ENCODE measurements at regions not wholly inside any gene's neighbourhood (a gene's known extent, or its start where the extent isn't known, plus 50 kb on each side); places are given as distances from the start of the nearest gene placed in this dataset.

- H3K27ac ChIP-seq (ENCODE audit: low read length) = no peak overlapping the region
- no peak overlapping the region for H3K4me2 ChIP-seq (ENCODE audit: insufficient read depth, low read length)
- H3K9me3 ChIP-seq (ENCODE audit: insufficient read depth, low read length, severe bottlenecking) = no peaks in the 10 kb centered on the region
- ATAC-seq (ENCODE audit: insufficient read depth, low read depth) (no peak), DNase-seq (no peak)
- 0 out of 2 replicates have a peak overlapping the region, but pooled peaks have one; percentile 34 for H2AFZ ChIP-seq (ENCODE audit: low read depth, low read length)
- H3K79me2 ChIP-seq (ENCODE audit: insufficient read depth, low read length) = no peaks in the 10 kb centered on the region
- H3K4me1 ChIP-seq (ENCODE audit: insufficient read depth, low read length) = no peaks in the 10 kb centered on the region
- H3K36me3 ChIP-seq (ENCODE audit: insufficient read depth, low read length) = no peaks in the 10 kb centered on the region
- no peak overlapping the region for H3K9ac ChIP-seq (ENCODE audit: low read depth, low read length)
- no peaks in the 10 kb centered on the region for H4K20me1 ChIP-seq (ENCODE audit: insufficient read depth, low read length)
- H3K27me3 ChIP-seq (ENCODE audit: insufficient read depth, low read length, poor library complexity) = no peaks in the 10 kb centered on the region
- H3K4me3 ChIP-seq (ENCODE audit: low read depth in 1 of 2, low read length in 2 of 2) = no peak overlapping the region
- TF ChIP-seq EZH2 (IDR thresholded peaks at IDR 0.05; ENCODE audit: borderline replicate concordance, low read depth, low read length, severe bottlenecking) = no peak
- TF ChIP-seq, protein P1, sequence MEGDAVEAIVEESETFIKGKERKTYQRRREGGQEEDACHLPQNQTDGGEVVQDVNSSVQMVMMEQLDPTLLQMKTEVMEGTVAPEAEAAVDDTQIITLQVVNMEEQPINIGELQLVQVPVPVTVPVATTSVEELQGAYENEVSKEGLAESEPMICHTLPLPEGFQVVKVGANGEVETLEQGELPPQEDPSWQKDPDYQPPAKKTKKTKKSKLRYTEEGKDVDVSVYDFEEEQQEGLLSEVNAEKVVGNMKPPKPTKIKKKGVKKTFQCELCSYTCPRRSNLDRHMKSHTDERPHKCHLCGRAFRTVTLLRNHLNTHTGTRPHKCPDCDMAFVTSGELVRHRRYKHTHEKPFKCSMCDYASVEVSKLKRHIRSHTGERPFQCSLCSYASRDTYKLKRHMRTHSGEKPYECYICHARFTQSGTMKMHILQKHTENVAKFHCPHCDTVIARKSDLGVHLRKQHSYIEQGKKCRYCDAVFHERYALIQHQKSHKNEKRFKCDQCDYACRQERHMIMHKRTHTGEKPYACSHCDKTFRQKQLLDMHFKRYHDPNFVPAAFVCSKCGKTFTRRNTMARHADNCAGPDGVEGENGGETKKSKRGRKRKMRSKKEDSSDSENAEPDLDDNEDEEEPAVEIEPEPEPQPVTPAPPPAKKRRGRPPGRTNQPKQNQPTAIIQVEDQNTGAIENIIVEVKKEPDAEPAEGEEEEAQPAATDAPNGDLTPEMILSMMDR (IDR thresholded peaks at IDR 0.05; ENCODE audit: borderline replicate concordance, extremely low read depth, low read length, poor library complexity, severe bottlenecking) = peak; percentile 49
Measured at GRCh38 chr13:84574851-84575250, 692.6 kb upstream of the SLITRK1 start.

DNA sequence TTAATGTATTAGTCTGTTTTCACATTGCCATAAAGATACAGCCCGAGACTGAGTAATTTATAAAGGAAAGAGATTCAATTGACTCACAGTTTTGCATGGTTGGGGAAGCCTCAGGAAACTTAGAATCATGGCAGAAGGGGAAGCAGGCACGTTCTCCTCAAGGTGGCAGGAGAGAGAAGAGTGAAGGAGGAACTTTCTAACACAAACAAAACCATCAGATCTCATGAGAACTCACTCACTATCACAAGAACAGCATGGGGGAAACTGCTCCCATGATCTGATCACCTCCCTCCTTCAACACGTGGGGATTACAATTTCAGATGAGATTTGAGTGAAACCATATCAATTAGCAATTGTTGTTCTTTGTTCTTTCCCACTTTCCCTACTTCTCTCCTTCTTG is 689.0 kb upstream of the SLITRK1 start:
- Histone ChIP-seq H3K27me3 (ENCODE audit: insufficient read depth, low read length, poor library complexity) (no peaks in the 10 kb centered on the region), H3K4me3 (ENCODE audit: low read depth in 1 of 2, low read length in 2 of 2) (no peak overlapping the region), H4K20me1 (ENCODE audit: insufficient read depth, low read length) (no peaks in the 10 kb centered on the region), H3K36me3 (ENCODE audit: insufficient read depth, low read length) (no peaks in the 10 kb centered on the region), H3K9me3 (ENCODE audit: insufficient read depth, low read length, severe bottlenecking) (no peaks in the 10 kb centered on the region), H3K27ac (ENCODE audit: low read length) (no peak overlapping the region), H3K9ac (ENCODE audit: low read depth, low read length) (no peak overlapping the region), H3K4me2 (ENCODE audit: insufficient read depth, low read length) (no peak overlapping the region), H3K79me2 (ENCODE audit: insufficient read depth, low read length) (no peaks in the 10 kb centered on the region), H3K4me1 (ENCODE audit: insufficient read depth, low read length) (0 out of 2 replicates have a peak, but pooled peaks cover 3% of the 10 kb centered on the region), H2AFZ (ENCODE audit: low read depth, low read length) (peak overlapping the region; percentile 41; the same call in 1 of the 2 replicates)
- ATAC-seq (ENCODE audit: insufficient read depth, low read depth) (no peak), DNase-seq (no peak)
- TF ChIP-seq, protein P1 (IDR thresholded peaks at IDR 0.05; ENCODE audit: borderline replicate concordance, extremely low read depth, low read length, poor library complexity, severe bottlenecking) = no peak
- no peak for TF ChIP-seq EZH2 (IDR thresholded peaks at IDR 0.05; ENCODE audit: borderline replicate concordance, low read depth, low read length, severe bottlenecking)

DNA sequence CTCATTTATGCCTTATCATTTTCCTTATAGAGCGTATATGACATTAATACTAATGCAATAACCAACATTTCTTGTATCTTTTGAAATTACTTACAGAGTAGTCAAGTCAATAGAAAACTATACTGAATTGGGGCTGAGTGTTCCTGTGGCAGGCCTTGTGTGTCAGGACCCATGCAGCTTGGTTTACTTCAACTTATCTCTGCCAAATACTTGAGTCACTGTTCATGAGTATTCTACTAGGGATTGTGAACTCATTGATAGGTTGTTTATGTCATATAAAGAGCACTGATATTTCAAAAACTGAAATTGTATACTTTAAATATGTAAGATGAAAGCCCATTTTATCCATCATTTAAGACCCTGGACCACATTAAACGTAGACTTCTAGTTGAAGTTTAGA is 688.6 kb upstream of the SLITRK1 start:
- DNase-seq = no peak
- no peak overlapping the region for H3K4me3 ChIP-seq (ENCODE audit: low read depth in 1 of 2, low read length in 2 of 2)
- no peaks in the 10 kb centered on the region for H3K27me3 ChIP-seq (ENCODE audit: insufficient read depth, low read length, poor library complexity)
- no peaks in the 10 kb centered on the region for H3K9me3 ChIP-seq (ENCODE audit: insufficient read depth, low read length, severe bottlenecking)
- no peak overlapping the region for H2AFZ ChIP-seq (ENCODE audit: low read depth, low read length)
- no peak overlapping the region for H3K9ac ChIP-seq (ENCODE audit: low read depth, low read length)
- no peaks in the 10 kb centered on the region for H3K79me2 ChIP-seq (ENCODE audit: insufficient read depth, low read length)
- H4K20me1 ChIP-seq (ENCODE audit: insufficient read depth, low read length) = no peaks in the 10 kb centered on the region
- no peaks in the 10 kb centered on the region for H3K36me3 ChIP-seq (ENCODE audit: insufficient read depth, low read length)
- H3K4me1 ChIP-seq (ENCODE audit: insufficient read depth, low read length) = 0 out of 2 replicates have a peak, but pooled peaks cover 3% of the 10 kb centered on the region
- no peak for TF ChIP-seq EZH2 (IDR thresholded peaks at IDR 0.05; ENCODE audit: borderline replicate concordance, low read depth, low read length, severe bottlenecking)
- TF ChIP-seq, protein P1 (IDR thresholded peaks at IDR 0.05; ENCODE audit: borderline replicate concordance, extremely low read depth, low read length, poor library complexity, severe bottlenecking) = no peak
- H3K27ac ChIP-seq (ENCODE audit: low read length) = no peak overlapping the region
- H3K4me2 ChIP-seq (ENCODE audit: insufficient read depth, low read length) = no peak overlapping the region
- no peak for ATAC-seq (ENCODE audit: insufficient read depth, low read depth)

DNA sequence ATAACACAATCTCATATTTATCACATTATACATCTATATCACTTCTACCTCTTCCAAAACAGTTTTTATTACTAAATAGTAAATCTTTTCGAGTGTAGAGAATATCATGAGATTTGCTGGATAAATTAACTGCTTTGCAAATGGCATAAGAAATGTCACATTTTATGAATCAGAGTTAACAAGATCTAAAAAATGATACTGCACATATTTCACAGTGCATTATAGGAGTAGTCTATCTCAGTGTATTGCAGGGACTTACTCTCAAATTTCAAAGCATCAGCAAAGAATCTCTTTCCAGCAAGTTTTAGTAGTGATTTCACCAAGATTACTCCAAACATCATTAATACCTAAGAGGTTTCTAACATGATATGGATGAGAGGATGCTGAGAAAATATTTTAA is 687.1 kb upstream of the SLITRK1 start:
- H3K9me3 ChIP-seq (ENCODE audit: insufficient read depth, low read length, severe bottlenecking) = no peaks in the 10 kb centered on the region
- H3K9ac ChIP-seq (ENCODE audit: low read depth, low read length) = no peak overlapping the region
- DNase-seq = no peak
- no peaks in the 10 kb centered on the region for H3K27me3 ChIP-seq (ENCODE audit: insufficient read depth, low read length, poor library complexity)
- no peak overlapping the region for H3K4me2 ChIP-seq (ENCODE audit: insufficient read depth, low read length)
- no peak overlapping the region for H3K4me3 ChIP-seq (ENCODE audit: low read depth in 1 of 2, low read length in 2 of 2)
- H4K20me1 ChIP-seq (ENCODE audit: insufficient read depth, low read length) = no peaks in the 10 kb centered on the region
- no peak for ATAC-seq (ENCODE audit: insufficient read depth, low read depth)
- H2AFZ ChIP-seq (ENCODE audit: low read depth, low read length) = no peak overlapping the region
- 0 out of 2 replicates have a peak, but pooled peaks cover 3% of the 10 kb centered on the region for H3K4me1 ChIP-seq (ENCODE audit: insufficient read depth, low read length)
- no peak for TF ChIP-seq EZH2 (IDR thresholded peaks at IDR 0.05; ENCODE audit: borderline replicate concordance, low read depth, low read length, severe bottlenecking)
- no peaks in the 10 kb centered on the region for H3K79me2 ChIP-seq (ENCODE audit: insufficient read depth, low read length)
- H3K36me3 ChIP-seq (ENCODE audit: insufficient read depth, low read length) = no peaks in the 10 kb centered on the region
- H3K27ac ChIP-seq (ENCODE audit: low read length) = no peak overlapping the region
